GM13976 (cell line): ENCODE measurements at regions not wholly inside any gene's neighbourhood (a gene's known extent, or its start where the extent isn't known, plus 50 kb on each side); places are given as distances from the start of the nearest gene placed in this dataset.

Experiments
- DNase-seq: peaks from one replicate; pipeline ENCODE4 v3.0.0; 2012; ENCODE audit warnings: low spot score
- in situ Hi-C: fragments of 300-500 bp; cut with MboI; formaldehyde crosslinking; loops from one replicate; pipeline ENCODE4 v1.12.0; 2022; ENCODE audit warnings: low sequenced_read_pairs, mixed read lengths, inconsistent platforms; ENCODE audit not compliant: unreplicated experiment
- TF ChIP-seq, protein P1 (sequence below): IDR thresholded peaks from 2 replicates; pipeline ENCODE4 v1.5.1; 2012; ENCODE audit warnings: borderline replicate concordance, mild to moderate bottlenecking; ENCODE audit not compliant: insufficient read depth; ENCODE audit errors: extremely low read depth, missing control alignments, control extremely low read depth

DNA sequence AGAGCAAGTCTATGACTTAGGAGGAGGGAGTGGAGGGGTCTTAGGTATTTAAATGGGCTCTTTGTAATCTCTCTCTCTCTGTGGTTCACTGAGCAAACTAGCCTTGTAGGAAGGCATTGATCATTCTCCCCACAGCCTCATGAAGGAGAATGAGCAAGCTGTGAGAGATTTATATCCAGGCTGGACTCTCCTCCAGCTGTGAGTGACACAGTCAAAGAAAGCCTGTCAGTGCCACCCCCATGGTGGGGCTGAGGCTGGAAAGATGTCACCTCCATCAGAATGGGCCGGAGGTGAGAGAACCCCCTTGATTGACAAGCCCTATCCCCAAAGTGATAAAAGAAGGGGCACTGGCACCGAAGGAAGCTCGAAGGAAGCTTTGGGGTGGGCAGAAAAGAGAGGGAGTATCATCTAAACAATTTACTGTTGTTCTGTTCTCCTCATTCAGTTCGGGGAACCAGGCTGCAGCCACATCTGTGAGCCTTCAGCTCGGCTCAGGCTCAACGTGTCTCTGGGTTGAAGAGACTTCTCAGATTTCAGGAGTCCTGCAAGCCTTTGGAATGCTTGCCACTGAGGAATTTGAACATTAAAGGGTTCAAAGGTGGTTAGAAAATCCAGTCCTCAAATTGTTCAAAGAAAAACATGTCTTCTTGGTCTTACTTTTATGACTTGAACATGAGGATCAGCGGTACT is 538.2 kb upstream of the ZNF462 start:
- DNase-seq, result no peak
- TF ChIP-seq, protein P1, sequence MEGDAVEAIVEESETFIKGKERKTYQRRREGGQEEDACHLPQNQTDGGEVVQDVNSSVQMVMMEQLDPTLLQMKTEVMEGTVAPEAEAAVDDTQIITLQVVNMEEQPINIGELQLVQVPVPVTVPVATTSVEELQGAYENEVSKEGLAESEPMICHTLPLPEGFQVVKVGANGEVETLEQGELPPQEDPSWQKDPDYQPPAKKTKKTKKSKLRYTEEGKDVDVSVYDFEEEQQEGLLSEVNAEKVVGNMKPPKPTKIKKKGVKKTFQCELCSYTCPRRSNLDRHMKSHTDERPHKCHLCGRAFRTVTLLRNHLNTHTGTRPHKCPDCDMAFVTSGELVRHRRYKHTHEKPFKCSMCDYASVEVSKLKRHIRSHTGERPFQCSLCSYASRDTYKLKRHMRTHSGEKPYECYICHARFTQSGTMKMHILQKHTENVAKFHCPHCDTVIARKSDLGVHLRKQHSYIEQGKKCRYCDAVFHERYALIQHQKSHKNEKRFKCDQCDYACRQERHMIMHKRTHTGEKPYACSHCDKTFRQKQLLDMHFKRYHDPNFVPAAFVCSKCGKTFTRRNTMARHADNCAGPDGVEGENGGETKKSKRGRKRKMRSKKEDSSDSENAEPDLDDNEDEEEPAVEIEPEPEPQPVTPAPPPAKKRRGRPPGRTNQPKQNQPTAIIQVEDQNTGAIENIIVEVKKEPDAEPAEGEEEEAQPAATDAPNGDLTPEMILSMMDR, result no peak
- in situ Hi-C loops, result no loop called here

DNA sequence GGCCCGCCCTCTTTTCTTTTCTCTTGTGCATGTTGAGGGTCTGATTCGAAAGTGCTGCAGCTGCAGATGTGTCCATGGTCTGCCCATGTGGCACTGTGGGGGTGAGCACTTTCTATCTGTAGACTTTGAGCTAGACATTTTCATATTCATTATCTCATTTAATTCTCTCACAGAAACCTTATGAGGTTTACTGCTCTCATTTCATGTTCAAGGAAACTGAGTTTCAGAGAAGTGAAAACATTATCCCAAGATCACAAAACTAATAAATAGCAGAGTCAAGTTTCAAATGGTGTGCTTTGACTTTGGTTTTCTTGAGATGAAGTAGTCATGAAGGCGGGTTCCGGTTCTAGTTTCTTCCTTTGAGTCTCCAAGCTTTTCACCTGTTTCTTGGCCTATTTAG is 536.5 kb upstream of the ZNF462 start:
- TF ChIP-seq, protein P1, result no peak
- DNase-seq, result no peak
- in situ Hi-C loops, result no loop called here

DNA sequence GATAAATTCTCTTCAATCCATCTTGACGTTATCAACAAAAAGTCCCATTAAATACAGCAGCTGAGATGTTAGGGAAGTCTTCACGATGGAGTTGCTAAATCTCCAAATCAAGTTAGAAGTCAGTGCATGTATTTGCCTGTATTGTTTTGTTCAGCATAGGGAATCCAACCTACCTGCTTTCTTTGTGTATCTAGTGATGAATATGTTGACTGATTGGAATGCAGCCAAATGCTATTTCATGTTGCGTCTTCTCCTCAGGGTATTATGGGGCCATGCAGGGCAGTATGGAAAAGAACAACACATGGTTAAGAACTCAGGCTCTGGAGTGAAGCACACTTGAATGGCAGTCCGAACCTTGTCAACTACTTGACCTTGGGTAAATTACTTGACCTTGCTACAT is 529.5 kb upstream of the ZNF462 start:
- DNase-seq, result no peak
- TF ChIP-seq, protein P1, result no peak
- in situ Hi-C loops, result no loop called here

DNA sequence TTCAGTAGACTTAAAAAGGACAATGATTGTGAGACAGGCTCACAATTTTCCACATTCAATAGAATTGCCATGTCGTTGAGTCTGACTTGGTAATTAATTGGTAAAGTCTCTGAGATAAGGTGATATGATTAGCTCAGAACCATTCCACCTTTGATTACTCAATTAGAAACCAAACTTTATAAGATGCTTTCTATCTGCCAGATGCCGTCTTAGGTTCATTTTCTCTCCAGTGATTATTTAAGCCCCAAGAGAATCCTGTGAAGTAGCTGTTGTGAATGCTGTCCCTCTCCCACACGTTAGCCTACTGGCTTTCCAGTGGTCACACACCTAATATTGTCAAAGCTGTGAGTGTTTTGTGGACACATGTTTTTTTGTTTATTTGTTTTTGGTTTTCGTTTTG is 528.9 kb upstream of the ZNF462 start:
- no peak for DNase-seq
- TF ChIP-seq, protein P1, result no peak
- in situ Hi-C loops, result no loop called here

DNA sequence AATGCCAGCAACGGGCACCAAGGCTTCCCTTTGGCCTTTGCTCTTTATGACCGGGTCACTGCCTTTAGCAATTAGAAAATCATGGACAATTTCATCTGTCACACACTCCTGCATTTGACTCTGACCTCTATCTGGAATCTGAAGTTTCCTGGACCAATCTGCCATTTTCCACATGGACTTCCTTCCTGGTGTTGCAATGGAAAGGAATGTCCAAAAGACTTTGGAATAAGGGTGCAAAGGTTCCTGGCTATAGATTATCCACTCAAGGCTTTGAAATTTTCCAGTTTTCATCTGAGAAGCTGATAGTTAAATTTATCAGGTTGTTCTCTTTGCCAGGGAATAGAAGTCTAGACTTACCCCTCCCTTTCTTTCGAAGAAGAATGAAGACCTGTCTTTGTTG is 523.1 kb upstream of the ZNF462 start:
- in situ Hi-C loops, result no loop called here
- DNase-seq, result no peak
- TF ChIP-seq, protein P1, result no peak

DNA sequence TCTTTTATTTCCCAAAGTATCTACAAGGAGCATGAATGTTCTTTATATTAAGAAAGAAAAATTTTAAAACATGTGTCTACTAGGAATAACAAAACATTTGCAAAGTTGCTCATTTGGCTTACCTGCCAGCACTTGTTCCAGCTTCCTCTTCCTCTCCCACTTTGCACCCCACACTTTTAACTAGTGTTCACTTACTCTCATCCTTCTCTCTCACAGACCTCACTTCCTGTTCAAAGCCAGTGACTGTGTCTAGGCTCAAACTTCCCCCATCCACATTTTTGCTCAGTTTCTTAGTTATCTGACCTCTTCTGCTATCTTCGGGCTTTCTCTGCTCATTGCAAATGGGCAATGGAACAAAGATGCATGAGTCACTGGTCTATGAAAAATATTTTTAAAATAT is 512.2 kb upstream of the ZNF462 start:
- in situ Hi-C loops, result no loop called here
- TF ChIP-seq, protein P1, result no peak
- no peak for DNase-seq

DNA sequence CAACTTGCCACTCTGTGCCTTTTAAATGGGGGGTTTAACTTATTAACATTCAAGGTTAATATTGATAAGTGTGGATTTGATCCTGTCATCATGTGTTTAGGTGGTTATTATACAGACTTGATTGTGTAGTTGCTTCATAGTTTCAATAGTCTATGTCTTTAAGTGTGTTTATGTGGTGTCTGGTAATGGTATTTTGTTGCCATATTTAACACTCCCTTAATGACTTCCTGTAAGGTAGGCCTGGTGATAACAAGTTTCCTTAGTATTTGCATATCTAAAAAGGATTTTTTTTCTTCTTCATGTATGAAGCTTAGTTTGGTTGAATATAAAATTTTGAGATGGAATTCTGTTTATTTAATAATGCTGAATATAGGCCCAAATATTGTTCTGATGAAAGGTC is 506.0 kb upstream of the ZNF462 start:
- DNase-seq, result no peak
- TF ChIP-seq, protein P1, result no peak
- in situ Hi-C loops, result no loop called here
